Thyroid gland (tissue), 4 donors: ENCODE measurements at regions not wholly inside any gene's neighbourhood (a gene's known extent, or its start where the extent isn't known, plus 50 kb on each side); places are given as distances from the start of the nearest gene placed in this dataset.

Experiments used
- CTCF ChIP-seq, 6 experiments: fragments of 200-600 bp in 3 of 6; fragments of 450-650 bp in 3 of 6; sonication (generic) in 3 of 6; IDR thresholded peaks; one replicate each; pipeline ENCODE4 v1.5.1; 2016 to 2019; ENCODE audit warnings: antibody characterized with exemption in 6 of 6, mild to moderate bottlenecking in 2 of 6, inconsistent platforms in 1 of 6, moderate library complexity in 1 of 6
- POLR2A ChIP-seq, 2 donors: fragments of 450-650 bp; IDR thresholded peaks; one replicate each; pipeline ENCODE4 v1.6.1; 2017; ENCODE audit warnings: antibody characterized with exemption in 2 of 2, mild to moderate bottlenecking in 2 of 2, moderate library complexity in 1 of 2

DNA sequence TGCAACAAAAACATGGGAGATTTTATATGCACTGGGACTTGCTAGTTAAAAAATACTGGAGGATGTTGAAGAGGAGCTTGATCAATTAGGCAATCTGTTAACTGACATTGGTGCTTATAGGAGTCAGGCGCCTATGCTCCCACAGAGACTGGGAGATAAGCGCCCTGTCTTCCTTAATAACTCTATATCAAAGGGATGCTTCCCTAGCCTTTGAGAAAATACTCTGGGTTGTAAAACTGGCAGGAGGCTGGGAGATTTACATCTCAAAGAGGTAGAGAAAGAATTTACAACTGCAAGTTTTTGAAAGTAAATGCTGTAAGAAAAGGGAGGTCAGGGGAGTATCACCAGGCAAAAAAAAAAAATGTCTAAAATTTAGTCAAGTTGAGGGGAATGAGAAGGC lies 325.4 kb downstream of the PCDH10 start:
- TF ChIP-seq CTCF (IDR thresholded peaks at IDR 0.05) (no peak), POLR2A (IDR thresholded peaks at IDR 0.05) (no peak)
